ENCODE measurements at regions not wholly inside any gene's neighbourhood (a gene's known extent, or its start where the extent isn't known, plus 50 kb on each side); places are given as distances from the start of the nearest gene placed in this dataset.

DNA sequence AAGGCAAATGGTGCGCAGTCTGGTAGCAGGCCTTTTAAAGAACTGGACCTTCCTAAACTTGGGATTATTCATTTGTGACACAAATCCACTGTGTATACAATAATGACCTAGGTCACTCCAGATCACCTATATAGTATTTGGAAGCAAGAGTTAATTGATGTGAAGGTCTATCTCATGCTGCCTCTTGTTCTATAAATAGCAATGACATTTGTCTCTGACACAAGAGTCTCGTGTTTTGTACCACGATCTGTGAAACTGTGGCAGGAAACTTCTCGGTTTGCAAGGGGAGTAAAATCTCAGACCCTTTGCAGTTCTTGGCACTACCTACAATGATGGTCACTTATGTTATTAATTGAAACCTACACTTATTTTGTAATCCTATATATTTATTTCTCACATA is 1408.4 kb downstream of the PCDH7 start:
- FAIRE-seq = no peak
- intact Hi-C loops (cut with DNase I) = no loop called here

DNA sequence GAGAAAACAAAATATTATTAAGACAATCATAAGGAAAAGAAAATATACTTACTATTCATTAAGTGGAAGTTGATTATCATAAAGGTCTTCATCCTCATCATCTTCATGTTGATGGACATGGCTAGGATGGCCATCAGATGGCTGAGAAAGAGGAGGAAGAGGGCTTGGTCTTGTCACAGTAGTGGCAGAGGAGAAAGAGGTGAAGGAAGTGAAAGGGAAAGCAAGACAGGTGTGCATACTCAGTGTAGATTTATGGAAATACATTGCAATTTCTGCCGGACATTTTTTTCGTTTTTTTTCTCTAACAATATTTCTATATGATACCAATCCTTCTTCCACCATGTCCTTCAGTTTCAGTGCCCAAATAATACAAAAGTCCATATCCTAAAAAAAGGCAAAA is 1409.8 kb downstream of the PCDH7 start:
- H3K9me3 ChIP-seq (ENCODE audit: control insufficient read depth in 2 of 3, insufficient read depth in 1 of 3, low read length in 3 of 3) = peaks cover 0 to 2% (median 0%) of the 10 kb centered on the region in 3 donors
- H3K27me3 ChIP-seq (ENCODE audit: control insufficient read depth, insufficient read depth, low read length) = no peaks in the 10 kb centered on the region
- H3K9ac ChIP-seq (ENCODE audit: low read length in 3 of 3) = no peak overlapping the region
- H3K27ac ChIP-seq (ENCODE audit: low read depth in 2 of 2, low read length in 2 of 2) = no peak overlapping the region
- no peak for FAIRE-seq
- H3K4me1 ChIP-seq (ENCODE audit: control insufficient read depth in 2 of 3, insufficient read depth in 2 of 3, low read depth in 1 of 3, low read length in 3 of 3) = no peaks in the 10 kb centered on the region
- no peak overlapping the region for H3K4me3 ChIP-seq (ENCODE audit: low read length in 3 of 3)
- intact Hi-C loops (cut with DNase I) = no loop called here
- TF ChIP-seq, protein P1, sequence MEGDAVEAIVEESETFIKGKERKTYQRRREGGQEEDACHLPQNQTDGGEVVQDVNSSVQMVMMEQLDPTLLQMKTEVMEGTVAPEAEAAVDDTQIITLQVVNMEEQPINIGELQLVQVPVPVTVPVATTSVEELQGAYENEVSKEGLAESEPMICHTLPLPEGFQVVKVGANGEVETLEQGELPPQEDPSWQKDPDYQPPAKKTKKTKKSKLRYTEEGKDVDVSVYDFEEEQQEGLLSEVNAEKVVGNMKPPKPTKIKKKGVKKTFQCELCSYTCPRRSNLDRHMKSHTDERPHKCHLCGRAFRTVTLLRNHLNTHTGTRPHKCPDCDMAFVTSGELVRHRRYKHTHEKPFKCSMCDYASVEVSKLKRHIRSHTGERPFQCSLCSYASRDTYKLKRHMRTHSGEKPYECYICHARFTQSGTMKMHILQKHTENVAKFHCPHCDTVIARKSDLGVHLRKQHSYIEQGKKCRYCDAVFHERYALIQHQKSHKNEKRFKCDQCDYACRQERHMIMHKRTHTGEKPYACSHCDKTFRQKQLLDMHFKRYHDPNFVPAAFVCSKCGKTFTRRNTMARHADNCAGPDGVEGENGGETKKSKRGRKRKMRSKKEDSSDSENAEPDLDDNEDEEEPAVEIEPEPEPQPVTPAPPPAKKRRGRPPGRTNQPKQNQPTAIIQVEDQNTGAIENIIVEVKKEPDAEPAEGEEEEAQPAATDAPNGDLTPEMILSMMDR (IDR thresholded peaks at IDR 0.05; ENCODE audit: borderline replicate concordance, extremely low read depth, insufficient read depth) = no peak
- H3K36me3 ChIP-seq (ENCODE audit: control insufficient read depth in 2 of 3, insufficient read depth in 3 of 3, low read length in 3 of 3) = no peaks in the 10 kb centered on the region
- DNase-seq = no peak

More for the DNA sequence above, 1408.4 kb downstream of the PCDH7 start:
- no peaks in the 10 kb centered on the region for H3K27me3 ChIP-seq (ENCODE audit: control insufficient read depth, insufficient read depth, low read length)
- no peak overlapping the region for H3K4me3 ChIP-seq (ENCODE audit: low read length in 3 of 3)
- no peak overlapping the region for H3K27ac ChIP-seq (ENCODE audit: low read depth in 2 of 2, low read length in 2 of 2)
- no peak overlapping the region for H3K9ac ChIP-seq (ENCODE audit: low read length in 3 of 3)
- DNase-seq = no peak
- H3K9me3 ChIP-seq (ENCODE audit: control insufficient read depth in 2 of 3, insufficient read depth in 1 of 3, low read length in 3 of 3) = peaks cover 0 to 2% (median 0%) of the 10 kb centered on the region in 3 donors
- H3K4me1 ChIP-seq (ENCODE audit: control insufficient read depth in 2 of 3, insufficient read depth in 2 of 3, low read depth in 1 of 3, low read length in 3 of 3) = no peaks in the 10 kb centered on the region
- TF ChIP-seq, protein P1 (IDR thresholded peaks at IDR 0.05; ENCODE audit: borderline replicate concordance, extremely low read depth, insufficient read depth) = no peak
- H3K36me3 ChIP-seq (ENCODE audit: control insufficient read depth in 2 of 3, insufficient read depth in 3 of 3, low read length in 3 of 3) = no peaks in the 10 kb centered on the region

DNA sequence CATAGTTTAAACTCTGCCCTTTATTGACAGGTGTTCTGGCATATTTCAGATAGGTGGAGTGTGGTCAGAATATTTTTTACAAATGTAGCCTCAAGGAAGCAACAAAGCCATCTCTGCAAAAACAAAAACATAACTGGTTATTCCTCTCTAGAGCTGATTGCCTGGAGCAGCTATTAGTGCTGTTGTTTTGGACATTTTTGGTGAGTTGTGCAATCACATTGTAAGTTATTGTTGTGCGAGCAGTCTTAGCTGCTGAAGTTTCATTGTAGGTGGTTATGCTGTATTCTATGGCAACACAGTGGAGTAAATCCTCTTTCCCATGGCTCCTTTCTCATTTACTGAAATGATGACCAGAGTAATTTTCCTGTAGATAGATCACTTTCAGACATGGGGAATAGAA is 1413.0 kb downstream of the PCDH7 start:
- intact Hi-C loops (cut with DNase I) = no loop called here
- Histone ChIP-seq H3K27ac (ENCODE audit: low read depth in 2 of 2, low read length in 2 of 2) (no peak overlapping the region), H3K27me3 (ENCODE audit: control insufficient read depth, insufficient read depth, low read length) (no peaks in the 10 kb centered on the region), H3K36me3 (ENCODE audit: control insufficient read depth in 2 of 3, insufficient read depth in 3 of 3, low read length in 3 of 3) (no peaks in the 10 kb centered on the region), H3K4me1 (ENCODE audit: control insufficient read depth in 2 of 3, insufficient read depth in 2 of 3, low read depth in 1 of 3, low read length in 3 of 3) (no peaks in the 10 kb centered on the region), H3K4me3 (ENCODE audit: low read length in 3 of 3) (no peak overlapping the region), H3K9me3 (ENCODE audit: control insufficient read depth in 2 of 3, insufficient read depth in 1 of 3, low read length in 3 of 3) (peaks cover 0 to 2% (median 0%) of the 10 kb centered on the region in 3 donors), H3K9ac (ENCODE audit: low read length in 3 of 3) (no peak overlapping the region)
- no peak for DNase-seq
- FAIRE-seq = no peak
- TF ChIP-seq, protein P1 (IDR thresholded peaks at IDR 0.05; ENCODE audit: borderline replicate concordance, extremely low read depth, insufficient read depth) = no peak

DNA sequence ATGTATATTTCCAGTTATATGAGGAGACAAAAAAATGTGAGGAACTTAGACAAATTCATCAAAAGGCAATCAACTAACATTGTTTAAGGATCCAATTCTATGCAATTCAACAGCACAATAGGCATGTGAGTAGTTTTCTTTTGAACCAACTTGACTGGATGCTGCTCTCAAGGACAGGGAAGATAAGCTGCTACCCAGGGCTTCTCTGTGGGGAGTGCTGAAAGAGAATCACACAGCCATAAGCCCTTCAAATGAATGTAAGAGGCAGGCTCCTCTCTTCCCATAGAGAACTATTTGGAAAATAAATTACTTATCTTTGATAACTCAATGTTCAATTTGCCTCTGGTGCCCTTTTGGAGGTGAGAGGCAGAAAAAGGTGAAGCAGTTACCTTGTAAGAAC is 1413.6 kb downstream of the PCDH7 start:
- DNase-seq (no peak), FAIRE-seq (no peak)
- H3K9ac ChIP-seq (ENCODE audit: low read length in 3 of 3) = no peak overlapping the region
- H3K4me1 ChIP-seq (ENCODE audit: control insufficient read depth in 2 of 3, insufficient read depth in 2 of 3, low read depth in 1 of 3, low read length in 3 of 3) = no peaks in the 10 kb centered on the region
- H3K27ac ChIP-seq (ENCODE audit: low read depth in 2 of 2, low read length in 2 of 2) = no peak overlapping the region
- intact Hi-C loops (cut with DNase I) = no loop called here
- TF ChIP-seq, protein P1 (IDR thresholded peaks at IDR 0.05; ENCODE audit: borderline replicate concordance, extremely low read depth, insufficient read depth) = no peak
- no peaks in the 10 kb centered on the region for H3K36me3 ChIP-seq (ENCODE audit: control insufficient read depth in 2 of 3, insufficient read depth in 3 of 3, low read length in 3 of 3)
- peaks cover 0 to 2% (median 0%) of the 10 kb centered on the region in 3 donors for H3K9me3 ChIP-seq (ENCODE audit: control insufficient read depth in 2 of 3, insufficient read depth in 1 of 3, low read length in 3 of 3)
- H3K27me3 ChIP-seq (ENCODE audit: control insufficient read depth, insufficient read depth, low read length) = no peaks in the 10 kb centered on the region
- no peak overlapping the region for H3K4me3 ChIP-seq (ENCODE audit: low read length in 3 of 3)

Measured in kidney (tissue), 13 donors.